ENCODE measurements at regions not wholly inside any gene's neighbourhood (a gene's known extent, or its start where the extent isn't known, plus 50 kb on each side); places are given as distances from the start of the nearest gene placed in this dataset.

DNA sequence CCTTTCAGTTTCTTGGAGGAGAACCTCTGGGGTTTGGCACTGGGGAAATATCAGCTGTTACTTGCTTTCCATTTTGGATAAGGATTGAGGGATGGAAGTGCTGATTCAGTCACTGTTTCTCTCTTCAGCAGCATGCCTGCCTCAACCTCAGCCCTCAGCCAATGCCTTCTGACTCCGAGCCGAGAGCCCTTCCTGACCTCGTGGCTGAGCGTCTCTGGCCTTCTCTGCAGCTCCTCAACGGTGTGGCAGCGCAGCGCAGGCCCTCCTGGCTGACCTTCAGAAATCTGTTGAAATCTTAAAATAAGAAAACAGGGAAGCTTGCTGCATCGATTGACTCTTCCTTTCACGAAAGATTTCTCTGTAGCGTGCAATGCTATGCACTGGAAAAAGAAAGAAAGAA is 434.3 kb upstream of the FAT1 start:
- TF ChIP-seq CTCF (IDR thresholded peaks at IDR 0.05) (no peak), POLR2A (IDR thresholded peaks at IDR 0.05) (no peak)

Measured in body of pancreas (tissue), 4 donors.